ENCODE measurements at regions not wholly inside any gene's neighbourhood (a gene's known extent, or its start where the extent isn't known, plus 50 kb on each side); places are given as distances from the start of the nearest gene placed in this dataset.
"Not testable (repeated sequence)": the region's sequence is repeated elsewhere in the genome, so short reads cannot be mapped to it uniquely, and the experiment has no call there.

GRCh38 chr12:96107236-96107635 is 71.8 kb upstream of the LTA4H start:
- H3K4me3 ChIP-seq, result no peak overlapping the region
- H3K9me3 ChIP-seq, result no peaks in the 10 kb centered on the region
- H3K27ac ChIP-seq, result peak overlapping the region in 1 of 4 donors; percentile 31
- no peaks in the 10 kb centered on the region for H3K27me3 ChIP-seq
- H3K4me1 ChIP-seq, result no peaks in the 10 kb centered on the region
- no peaks in the 10 kb centered on the region for H3K36me3 ChIP-seq
- DNase-seq, result no peak
- TF ChIP-seq POLR2A (IDR thresholded peaks at IDR 0.05) (no peak), CTCF (IDR thresholded peaks at IDR 0.05) (no peak)

DNA sequence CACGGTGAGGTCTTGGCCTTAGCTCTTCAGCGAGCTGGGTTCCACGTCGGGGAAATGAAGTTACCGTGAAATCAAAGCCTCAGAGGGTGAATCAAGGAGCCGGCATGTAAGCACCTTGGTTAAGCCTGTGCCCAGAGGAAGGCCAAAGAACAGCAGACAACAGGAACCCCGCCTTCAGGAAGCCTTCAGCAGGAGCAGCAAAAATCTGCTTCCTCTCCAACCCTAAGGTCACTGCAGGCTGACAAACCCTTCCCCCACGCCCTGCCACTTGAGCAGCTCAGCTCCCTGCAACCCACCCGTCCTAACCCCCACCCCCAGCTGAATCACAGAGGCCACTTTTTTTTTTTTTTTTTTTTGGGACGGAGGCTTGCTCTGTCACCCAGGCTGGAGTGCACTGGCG is 72.9 kb upstream of the LTA4H start:
- peak overlapping the region in 1 of 4 donors; percentile 17 for H3K27ac ChIP-seq
- H3K27me3 ChIP-seq, result no peaks in the 10 kb centered on the region
- no peaks in the 10 kb centered on the region for H3K4me1 ChIP-seq
- no peaks in the 10 kb centered on the region for H3K36me3 ChIP-seq
- H3K9me3 ChIP-seq, result no peaks in the 10 kb centered on the region
- no peak overlapping the region for H3K4me3 ChIP-seq
- DNase-seq, result peak in 2 of 3 donors; percentile 31 to 62
- TF ChIP-seq POLR2A (IDR thresholded peaks at IDR 0.05) (no peak), CTCF (IDR thresholded peaks at IDR 0.05) (no peak)

DNA sequence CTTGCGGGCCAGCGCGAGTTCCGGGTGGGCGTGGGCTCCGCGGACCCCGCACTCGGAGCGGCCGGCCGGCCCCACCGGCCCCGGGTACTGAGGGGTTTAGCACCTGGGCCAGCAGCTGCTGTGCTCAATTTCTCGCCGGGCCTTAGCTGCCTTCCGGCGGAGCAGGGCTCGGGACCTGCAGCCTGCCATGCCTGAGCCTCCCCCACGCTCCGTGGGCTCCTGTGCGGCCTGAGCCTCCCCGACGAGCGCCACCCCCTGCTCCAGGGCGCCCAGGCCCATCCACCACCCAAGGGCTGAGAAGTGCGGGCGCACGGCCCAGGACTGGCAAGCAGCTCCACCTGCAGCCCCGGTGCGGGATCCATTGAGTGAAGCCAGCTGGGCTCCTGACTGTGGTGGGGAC is 73.6 kb upstream of the LTA4H start:
- H3K4me1 ChIP-seq, DNase-seq, H3K4me3 ChIP-seq, H3K36me3 ChIP-seq, H3K9me3 ChIP-seq, H3K27ac ChIP-seq, H3K27me3 ChIP-seq: not testable (repeated sequence)

GRCh38 chr12:96112733-96113132 is 77.3 kb upstream of the LTA4H start:
- Histone ChIP-seq H3K27me3 (no peaks in the 10 kb centered on the region), H3K36me3 (no peaks in the 10 kb centered on the region), H3K9me3 (no peaks in the 10 kb centered on the region), H3K4me3 (no peak overlapping the region), H3K4me1 (no peaks in the 10 kb centered on the region), H3K27ac (no peak overlapping the region)
- DNase-seq, result no peak
- TF ChIP-seq CTCF (IDR thresholded peaks at IDR 0.05) (no peak), POLR2A (IDR thresholded peaks at IDR 0.05) (no peak)

DNA sequence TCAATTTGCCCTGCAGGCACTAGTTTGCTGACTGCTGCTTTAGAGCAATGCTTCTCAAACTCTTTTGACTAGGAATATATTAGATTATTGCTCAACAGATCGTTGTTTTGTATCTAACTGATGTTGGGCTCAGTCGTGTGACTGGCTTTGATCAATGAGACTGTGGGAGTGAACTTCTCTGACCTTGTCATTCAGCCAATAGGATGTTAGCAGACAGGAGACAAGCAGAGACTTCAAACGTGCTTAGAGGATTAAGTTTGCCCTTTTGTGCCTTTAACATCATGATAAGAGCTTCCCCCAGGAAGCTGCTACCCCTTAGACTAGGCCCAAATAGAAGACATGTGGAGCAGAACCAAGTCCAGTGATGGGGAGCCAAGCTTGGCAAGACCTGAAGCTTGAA is 76.7 kb upstream of the ELK3 start:
- no peaks in the 10 kb centered on the region for H3K9me3 ChIP-seq
- H3K27me3 ChIP-seq, result no peaks in the 10 kb centered on the region
- H3K27ac ChIP-seq, result no peak overlapping the region
- DNase-seq, result no peak
- H3K36me3 ChIP-seq, result no peaks in the 10 kb centered on the region
- no peaks in the 10 kb centered on the region for H3K4me1 ChIP-seq
- TF ChIP-seq CTCF (IDR thresholded peaks at IDR 0.05) (no peak), POLR2A (IDR thresholded peaks at IDR 0.05) (no peak)
- no peak overlapping the region for H3K4me3 ChIP-seq

GRCh38 chr12:96120359-96121100 is 73.6 kb upstream of the ELK3 start:
- H3K9me3 ChIP-seq, result no peaks in the 10 kb centered on the region
- H3K4me1 ChIP-seq, result no peaks in the 10 kb centered on the region
- TF ChIP-seq CTCF (IDR thresholded peaks at IDR 0.05) (no peak), POLR2A (IDR thresholded peaks at IDR 0.05) (no peak)
- DNase-seq, result peak in 1 of 3 donors; percentile 71
- H3K27me3 ChIP-seq, result no peaks in the 10 kb centered on the region
- no peak overlapping the region for H3K4me3 ChIP-seq
- H3K27ac ChIP-seq, result no peak overlapping the region
- H3K36me3 ChIP-seq, result no peaks in the 10 kb centered on the region

Data from Peyer's patch (tissue), 4 donors.